ENCODE measurements at regions not wholly inside any gene's neighbourhood (a gene's known extent, or its start where the extent isn't known, plus 50 kb on each side); places are given as distances from the start of the nearest gene placed in this dataset.

DNA sequence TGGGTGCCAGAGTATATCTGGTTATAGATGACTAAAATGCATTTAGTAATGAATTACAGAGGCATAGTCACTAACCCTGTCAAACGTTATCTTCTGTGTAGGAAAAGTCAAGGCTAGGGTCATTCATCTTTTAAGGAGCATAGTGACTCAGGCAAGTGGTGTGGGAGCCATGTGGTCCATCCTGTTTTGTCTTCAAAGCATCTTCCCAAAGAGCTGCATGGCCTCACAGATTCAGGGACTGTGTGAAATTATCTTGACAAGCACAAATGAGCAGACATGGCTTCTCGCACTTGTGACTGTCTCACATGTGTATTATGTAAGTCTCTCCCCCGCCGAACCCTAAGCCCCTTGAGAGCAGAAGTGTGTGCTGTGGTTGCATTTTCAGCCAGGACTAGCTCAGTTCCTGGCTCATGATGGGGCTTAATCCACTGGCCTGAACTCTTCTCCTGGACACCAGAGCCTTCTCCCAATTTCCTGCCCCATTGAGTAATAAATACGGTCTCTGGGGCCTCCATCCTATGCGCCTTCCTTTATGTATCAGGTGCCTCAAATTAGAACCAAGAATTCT, 769.1 kb downstream of the QKI start:
- no peak overlapping the region for H3K9ac ChIP-seq (ENCODE audit: control insufficient read depth, extremely low read depth, insufficient read depth, low read length)
- dilution Hi-C loops (cut with MboI; ENCODE audit: extremely low pct_ligation_motif_present, low sequenced_read_pairs) = no loop called here
- TF ChIP-seq EZH2 (IDR thresholded peaks at IDR 0.05; ENCODE audit: low read length) (no peak), CTCF (optimal IDR thresholded peaks at IDR 0.05 in 1 of 3, IDR thresholded peaks at IDR 0.05 in 1 of 3, conservative IDR thresholded peaks at IDR 0.05 in 1 of 3; ENCODE audit: extremely low read depth in 1 of 3, insufficient read depth in 2 of 3, low read length in 3 of 3) (no peak)
- H3K9me1 ChIP-seq (ENCODE audit: control insufficient read depth, extremely low read depth, insufficient read depth, low read length) = no peaks in the 10 kb centered on the region
- H2AFZ ChIP-seq (ENCODE audit: control insufficient read depth, low read length) = no peak overlapping the region
- no peak overlapping the region for H3K4me3 ChIP-seq (ENCODE audit: control insufficient read depth in 2 of 3, extremely low read depth in 1 of 3, insufficient read depth in 2 of 3, low read depth in 1 of 3, low read length in 3 of 3)
- DNase-seq (ENCODE audit: low read depth, low spot score) (no peak), FAIRE-seq (no peak)
- no peaks in the 10 kb centered on the region for H3K27me3 ChIP-seq (ENCODE audit: control insufficient read depth, extremely low read depth, insufficient read depth, low read length)
- no peaks in the 10 kb centered on the region for H3K4me1 ChIP-seq (ENCODE audit: control insufficient read depth, extremely low read depth, insufficient read depth, low read length)
- H3K27ac ChIP-seq (ENCODE audit: control insufficient read depth, insufficient read depth, low read length) = no peak overlapping the region
- no peaks in the 10 kb centered on the region for H4K20me1 ChIP-seq (ENCODE audit: control insufficient read depth, extremely low read depth, insufficient read depth, low read length)
- H3K79me2 ChIP-seq (ENCODE audit: control insufficient read depth, insufficient read depth, low read length) = no peaks in the 10 kb centered on the region
- no peaks in the 10 kb centered on the region for H3K9me3 ChIP-seq (ENCODE audit: control insufficient read depth, low read depth, low read length)
- H3K36me3 ChIP-seq (ENCODE audit: control insufficient read depth in 2 of 2, extremely low read depth in 1 of 2, insufficient read depth in 2 of 2, low read length in 2 of 2) = no peaks in the 10 kb centered on the region
- H3K4me2 ChIP-seq (ENCODE audit: control insufficient read depth, extremely low read depth, insufficient read depth, low read depth, low read length) = no peak overlapping the region

- DNase-seq (ENCODE audit: low read depth, low spot score) = no peak
- no peak overlapping the region for H3K27ac ChIP-seq (ENCODE audit: control insufficient read depth, insufficient read depth, low read length)
- H3K4me1 ChIP-seq (ENCODE audit: control insufficient read depth, extremely low read depth, insufficient read depth, low read length) = no peaks in the 10 kb centered on the region
- no peak overlapping the region for H2AFZ ChIP-seq (ENCODE audit: control insufficient read depth, low read length)
- no peak for TF ChIP-seq EZH2 (IDR thresholded peaks at IDR 0.05; ENCODE audit: low read length)
- no peak for TF ChIP-seq CTCF (optimal IDR thresholded peaks at IDR 0.05 in 1 of 3, IDR thresholded peaks at IDR 0.05 in 1 of 3, conservative IDR thresholded peaks at IDR 0.05 in 1 of 3; ENCODE audit: extremely low read depth in 1 of 3, insufficient read depth in 2 of 3, low read length in 3 of 3)
- H4K20me1 ChIP-seq (ENCODE audit: control insufficient read depth, extremely low read depth, insufficient read depth, low read length) = no peaks in the 10 kb centered on the region
- H3K9me3 ChIP-seq (ENCODE audit: control insufficient read depth, low read depth, low read length) = no peaks in the 10 kb centered on the region
- FAIRE-seq = no peak
- H3K79me2 ChIP-seq (ENCODE audit: control insufficient read depth, insufficient read depth, low read length) = no peaks in the 10 kb centered on the region
- no peaks in the 10 kb centered on the region for H3K27me3 ChIP-seq (ENCODE audit: control insufficient read depth, extremely low read depth, insufficient read depth, low read length)
- H3K9ac ChIP-seq (ENCODE audit: control insufficient read depth, extremely low read depth, insufficient read depth, low read length) = no peak overlapping the region
- no peak overlapping the region for H3K4me3 ChIP-seq (ENCODE audit: control insufficient read depth in 2 of 3, extremely low read depth in 1 of 3, insufficient read depth in 2 of 3, low read depth in 1 of 3, low read length in 3 of 3)
- H3K9me1 ChIP-seq (ENCODE audit: control insufficient read depth, extremely low read depth, insufficient read depth, low read length) = no peaks in the 10 kb centered on the region
- H3K4me2 ChIP-seq (ENCODE audit: control insufficient read depth, extremely low read depth, insufficient read depth, low read depth, low read length) = no peak overlapping the region
- dilution Hi-C loops (cut with MboI; ENCODE audit: extremely low pct_ligation_motif_present, low sequenced_read_pairs) = no loop called here
- no peaks in the 10 kb centered on the region for H3K36me3 ChIP-seq (ENCODE audit: control insufficient read depth in 2 of 2, extremely low read depth in 1 of 2, insufficient read depth in 2 of 2, low read length in 2 of 2)
Measured at GRCh38 chr6:164178679-164179332, 764.3 kb downstream of the QKI start.

Measured in keratinocyte (primary cell).